ENCODE measurements at regions not wholly inside any gene's neighbourhood (a gene's known extent, or its start where the extent isn't known, plus 50 kb on each side); places are given as distances from the start of the nearest gene placed in this dataset.
"Not testable (repeated sequence)": the region's sequence is repeated elsewhere in the genome, so short reads cannot be mapped to it uniquely, and the experiment has no call there.

GRCh38 chr12:111258081-111258480 lies 110.8 kb downstream of the PHETA1 start:
- not testable (repeated sequence) for TF ChIP-seq POLR2A, CTCF (IDR thresholded peaks at IDR 0.05)
